ENCODE measurements at regions not wholly inside any gene's neighbourhood (a gene's known extent, or its start where the extent isn't known, plus 50 kb on each side); places are given as distances from the start of the nearest gene placed in this dataset.

GRCh38 chr22:27046603-27047002 is 389.2 kb downstream of the MIAT start (continued):
- TF ChIP-seq, protein P1, sequence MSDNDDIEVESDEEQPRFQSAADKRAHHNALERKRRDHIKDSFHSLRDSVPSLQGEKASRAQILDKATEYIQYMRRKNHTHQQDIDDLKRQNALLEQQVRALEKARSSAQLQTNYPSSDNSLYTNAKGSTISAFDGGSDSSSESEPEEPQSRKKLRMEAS (IDR thresholded peaks at IDR 0.05): no peak

Measured in H1 (cell line).